ENCODE measurements at regions not wholly inside any gene's neighbourhood (a gene's known extent, or its start where the extent isn't known, plus 50 kb on each side); places are given as distances from the start of the nearest gene placed in this dataset.

DNA sequence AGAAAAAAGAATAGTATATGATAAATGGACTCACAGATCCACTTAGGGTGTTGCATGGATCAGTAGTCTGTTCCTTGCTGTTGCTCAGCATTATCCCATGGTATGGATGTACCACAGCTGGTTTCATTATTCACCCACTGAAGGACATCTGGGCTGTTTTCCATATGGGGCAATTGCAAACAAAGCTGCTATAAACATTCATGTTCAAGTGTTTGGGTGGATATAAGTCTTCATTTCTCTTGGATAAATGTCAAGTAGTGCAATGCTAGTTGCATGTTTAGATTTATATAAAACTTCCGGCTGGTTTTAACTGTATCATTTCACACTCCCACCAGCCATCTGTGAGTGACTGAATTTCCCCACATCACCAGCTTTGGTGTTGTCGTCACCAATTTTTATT, 137.7 kb downstream of the ASB7 start:
- TF ChIP-seq POLR2A (IDR thresholded peaks at IDR 0.05; ENCODE audit: control extremely low read depth in 1 of 2, low read depth in 2 of 2, low read length in 2 of 2) (no peak), KDM1A (IDR thresholded peaks at IDR 0.05; ENCODE audit: borderline replicate concordance, low read length) (no peak), POLR2AphosphoS5 (IDR thresholded peaks at IDR 0.05; ENCODE audit: low read depth, low read length) (no peak), CBX5 (IDR thresholded peaks at IDR 0.05; ENCODE audit: low read depth, low read length) (no peak), TAF7 (optimal IDR thresholded peaks at IDR 0.05; ENCODE audit: borderline replicate concordance, low read depth, low read length) (no peak), RBBP5 (IDR thresholded peaks at IDR 0.05; ENCODE audit: borderline replicate concordance, low read depth, low read length) (no peak), GABPA (IDR thresholded peaks at IDR 0.05; ENCODE audit: borderline replicate concordance, insufficient read depth, low read length) (no peak), PHF8 (conservative IDR thresholded peaks at IDR 0.05; ENCODE audit: low read depth, low read length) (no peak), EZH2 (IDR thresholded peaks at IDR 0.05; ENCODE audit: low read depth, low read length, severe bottlenecking) (no peak), RFX5 (IDR thresholded peaks at IDR 0.05; ENCODE audit: borderline replicate concordance, low read depth, low read length) (no peak), GTF2F1 (IDR thresholded peaks at IDR 0.05; ENCODE audit: borderline replicate concordance, low read depth, low read length) (no peak), SUZ12 (IDR thresholded peaks at IDR 0.05; ENCODE audit: low read length) (no peak)
- TF ChIP-seq, protein P1, sequence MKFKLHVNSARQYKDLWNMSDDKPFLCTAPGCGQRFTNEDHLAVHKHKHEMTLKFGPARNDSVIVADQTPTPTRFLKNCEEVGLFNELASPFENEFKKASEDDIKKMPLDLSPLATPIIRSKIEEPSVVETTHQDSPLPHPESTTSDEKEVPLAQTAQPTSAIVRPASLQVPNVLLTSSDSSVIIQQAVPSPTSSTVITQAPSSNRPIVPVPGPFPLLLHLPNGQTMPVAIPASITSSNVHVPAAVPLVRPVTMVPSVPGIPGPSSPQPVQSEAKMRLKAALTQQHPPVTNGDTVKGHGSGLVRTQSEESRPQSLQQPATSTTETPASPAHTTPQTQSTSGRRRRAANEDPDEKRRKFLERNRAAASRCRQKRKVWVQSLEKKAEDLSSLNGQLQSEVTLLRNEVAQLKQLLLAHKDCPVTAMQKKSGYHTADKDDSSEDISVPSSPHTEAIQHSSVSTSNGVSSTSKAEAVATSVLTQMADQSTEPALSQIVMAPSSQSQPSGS (IDR thresholded peaks at IDR 0.05; ENCODE audit: low read length), result no peak

Measured in H1 (cell line).